ENCODE measurements at regions not wholly inside any gene's neighbourhood (a gene's known extent, or its start where the extent isn't known, plus 50 kb on each side); places are given as distances from the start of the nearest gene placed in this dataset.
"Not testable (repeated sequence)": the region's sequence is repeated elsewhere in the genome, so short reads cannot be mapped to it uniquely, and the experiment has no call there.

GRCh38 chr7:1301054-1301881, 68.6 kb downstream of the UNCX start:
- TF ChIP-seq CTCF (IDR thresholded peaks at IDR 0.05) = no peak
- TF ChIP-seq POLR2AphosphoS5 (IDR thresholded peaks at IDR 0.05; ENCODE audit: insufficient read depth in 1 of 2, low read depth in 1 of 2) = no peak
- TF ChIP-seq POLR2A (IDR thresholded peaks at IDR 0.05) = no peak

GRCh38 chr7:1301882-1302251, 69.2 kb downstream of the UNCX start:
- TF ChIP-seq CTCF (IDR thresholded peaks at IDR 0.05) = no peak
- no peak for TF ChIP-seq POLR2A (IDR thresholded peaks at IDR 0.05)
- TF ChIP-seq POLR2AphosphoS5 (IDR thresholded peaks at IDR 0.05; ENCODE audit: insufficient read depth in 1 of 2, low read depth in 1 of 2) = no peak

More at GRCh38 chr7:1301054-1301881, 68.6 kb downstream of the UNCX start:
- Histone ChIP-seq H3K27me3 (peaks cover 4% of the 10 kb centered on the region), H3K27ac (no peak overlapping the region), H3K4me3 (no peak overlapping the region), H3K36me3 (no peaks in the 10 kb centered on the region), H3K4me1 (peaks cover 10% of the 10 kb centered on the region), H3K9me3 (no peaks in the 10 kb centered on the region)
- no peak for DNase-seq (ENCODE audit: extremely low spot score in 2 of 2)
- intact Hi-C loops (cut with DNase I) = no loop called here

GRCh38 chr7:1302936-1303335, 70.3 kb downstream of the UNCX start:
- H3K27ac ChIP-seq = no peak overlapping the region
- TF ChIP-seq POLR2A (IDR thresholded peaks at IDR 0.05) (no peak), CTCF (IDR thresholded peaks at IDR 0.05) (no peak), POLR2AphosphoS5 (IDR thresholded peaks at IDR 0.05; ENCODE audit: insufficient read depth in 1 of 2, low read depth in 1 of 2) (no peak)
- no peaks in the 10 kb centered on the region for H3K36me3 ChIP-seq
- H3K4me3 ChIP-seq = no peak overlapping the region
- intact Hi-C loops (cut with DNase I) = no loop called here
- no peaks in the 10 kb centered on the region for H3K4me1 ChIP-seq
- no peak for DNase-seq (ENCODE audit: extremely low spot score in 2 of 2)
- no peaks in the 10 kb centered on the region for H3K9me3 ChIP-seq
- H3K27me3 ChIP-seq = no peaks in the 10 kb centered on the region

More at GRCh38 chr7:1301882-1302251, 69.2 kb downstream of the UNCX start:
- no peak overlapping the region for H3K27ac ChIP-seq
- H3K9me3 ChIP-seq = no peaks in the 10 kb centered on the region
- H3K4me1 ChIP-seq = peaks cover 10% of the 10 kb centered on the region
- no peak overlapping the region for H3K4me3 ChIP-seq
- intact Hi-C loops (cut with DNase I) = no loop called here
- DNase-seq (ENCODE audit: extremely low spot score in 2 of 2) = no peak
- peaks cover 4% of the 10 kb centered on the region for H3K27me3 ChIP-seq
- no peaks in the 10 kb centered on the region for H3K36me3 ChIP-seq

- H3K36me3 ChIP-seq; H3K27me3 ChIP-seq; H3K9me3 ChIP-seq; H3K27ac ChIP-seq; DNase-seq (ENCODE audit: extremely low spot score in 2 of 2); intact Hi-C loops (cut with DNase I); H3K4me1 ChIP-seq; H3K4me3 ChIP-seq: not testable (repeated sequence)
These were observed 71.3 kb downstream of the UNCX start for GRCh38 chr7:1304011-1304410.

- no peaks in the 10 kb centered on the region for H3K4me1 ChIP-seq
- H3K27ac ChIP-seq = no peak overlapping the region
- no peaks in the 10 kb centered on the region for H3K9me3 ChIP-seq
- H3K4me3 ChIP-seq = no peak overlapping the region
- DNase-seq (ENCODE audit: extremely low spot score in 2 of 2) = no peak
- H3K27me3 ChIP-seq = no peaks in the 10 kb centered on the region
- TF ChIP-seq CTCF (IDR thresholded peaks at IDR 0.05) (no peak), POLR2AphosphoS5 (IDR thresholded peaks at IDR 0.05; ENCODE audit: insufficient read depth in 1 of 2, low read depth in 1 of 2) (no peak)
- intact Hi-C loops (cut with DNase I) = no loop called here
- H3K36me3 ChIP-seq = no peaks in the 10 kb centered on the region
These were observed 73.2 kb downstream of the UNCX start for GRCh38 chr7:1305873-1306272.
